HCT116 (cell line): ENCODE measurements at regions not wholly inside any gene's neighbourhood (a gene's known extent, or its start where the extent isn't known, plus 50 kb on each side); places are given as distances from the start of the nearest gene placed in this dataset.

Experiments used
- CTCF ChIP-seq, 3 experiments: fragments of 200-600 bp in 1 of 3; sonication (generic) in 1 of 3; IDR thresholded peaks in 2 of 3; conservative IDR thresholded peaks in 1 of 3; 2 replicates each; pipeline ENCODE4 v1.5.1; 2012 to 2017; ENCODE audit warnings: low read depth in 2 of 3, low read length in 2 of 3, antibody characterized with exemption in 1 of 3, borderline replicate concordance in 1 of 3, control low read depth in 1 of 3, mild to moderate bottlenecking in 1 of 3, mixed read lengths in 1 of 3, mixed run types in 1 of 3, moderate library complexity in 1 of 3; ENCODE audit not compliant: insufficient read depth in 1 of 3
- EZH2phosphoT487 ChIP-seq: fragments of 200-600 bp; IDR thresholded peaks from 2 replicates; pipeline ENCODE4 v1.6.1; 2018; ENCODE audit warnings: antibody characterized with exemption, borderline replicate concordance
- POLR2A ChIP-seq: IDR thresholded peaks from 2 replicates; pipeline ENCODE4 v1.7.0; 2011; ENCODE audit warnings: borderline replicate concordance; ENCODE audit not compliant: insufficient read depth, insufficient read length; ENCODE audit errors: extremely low read depth
- ZNF274 ChIP-seq: fragments of 200-500 bp; sonication (Bioruptor generic); IDR thresholded peaks from 2 replicates; pipeline ENCODE4 v1.6.1; 2014; ENCODE audit warnings: mild to moderate bottlenecking, low read depth, low read length, inconsistent platforms

GRCh38 chr14:61113561-61114225 lies 132.6 kb downstream of the SLC38A6 start:
- no peak for TF ChIP-seq POLR2A
- TF ChIP-seq EZH2phosphoT487, result no peak
- no peak for TF ChIP-seq ZNF274
- no peak for TF ChIP-seq CTCF (IDR thresholded peaks at IDR 0.05 in 2 of 3, conservative IDR thresholded peaks at IDR 0.05 in 1 of 3; ENCODE audit: borderline replicate concordance in 1 of 3, insufficient read depth in 1 of 3, low read depth in 2 of 3, low read length in 2 of 3)
